Urinary bladder (tissue), 3 donors: ENCODE measurements at regions not wholly inside any gene's neighbourhood (a gene's known extent, or its start where the extent isn't known, plus 50 kb on each side); places are given as distances from the start of the nearest gene placed in this dataset.

Source experiments
- DNase-seq: peaks from one replicate; pipeline ENCODE4 v3.0.0-alpha.2; 2015; ENCODE audit errors: extremely low spot score
- H3K27ac ChIP-seq: one replicate; pipeline ENCODE4 v1.5.1; 2013; ENCODE audit warnings: low read depth, mild to moderate bottlenecking, moderate library complexity
- H3K36me3 ChIP-seq: one replicate; pipeline ENCODE4 v1.6.1; 2013; ENCODE audit warnings: mild to moderate bottlenecking, moderate library complexity; ENCODE audit not compliant: insufficient read depth
- H3K4me1 ChIP-seq: one replicate; pipeline ENCODE4 v1.6.1; 2013; ENCODE audit warnings: mild to moderate bottlenecking, moderate library complexity; ENCODE audit not compliant: insufficient read depth
- H3K4me3 ChIP-seq: one replicate; pipeline ENCODE4 v1.5.1; 2013; ENCODE audit warnings: low read depth, low read length
- WGBS: extraction: QIAGEN DNeasy Blood & Tissue Kit; methylation state at CpG from one replicate; pipeline ENCODE4 v1.1.7; 2013; 5-methylcytosine and 5-hydroxymethylcytosine counted together
- donor health status: healthy with polysubstance abuse.
- donor health status: healthy.

GRCh38 chr5:124253203-124253810 lies 493.1 kb downstream of the ZNF608 start:
- 68% methylated on average over 11 of the region's 11 CpGs for WGBS
- Histone ChIP-seq H3K27ac (no peak overlapping the region), H3K36me3 (no peaks in the 10 kb centered on the region), H3K4me1 (no peaks in the 10 kb centered on the region), H3K4me3 (no peak overlapping the region)
- no peak for DNase-seq

- 84% methylated on average over 1 of the region's 1 CpG for WGBS
- Histone ChIP-seq H3K36me3 (no peaks in the 10 kb centered on the region), H3K4me3 (no peak overlapping the region), H3K4me1 (no peaks in the 10 kb centered on the region), H3K27ac (no peak overlapping the region)
- DNase-seq: no peak
Measured at GRCh38 chr5:124252747-124253146, 493.7 kb downstream of the ZNF608 start.

- H3K36me3 ChIP-seq: no peaks in the 10 kb centered on the region
- 64% methylated on average over 2 of the region's 2 CpGs for WGBS
- no peak overlapping the region for H3K27ac ChIP-seq
- DNase-seq: no peak
- no peak overlapping the region for H3K4me3 ChIP-seq
- no peaks in the 10 kb centered on the region for H3K4me1 ChIP-seq
Measured at GRCh38 chr5:124252191-124252638, 494.2 kb downstream of the ZNF608 start.

GRCh38 chr5:124245276-124245675 lies 501.2 kb downstream of the ZNF608 start:
- Histone ChIP-seq H3K27ac (no peak overlapping the region), H3K4me1 (no peaks in the 10 kb centered on the region), H3K36me3 (no peaks in the 10 kb centered on the region), H3K4me3 (no peak overlapping the region)
- DNase-seq: no peak

GRCh38 chr5:124240732-124241131 lies 505.7 kb downstream of the ZNF608 start:
- Histone ChIP-seq H3K4me3 (no peak overlapping the region), H3K36me3 (no peaks in the 10 kb centered on the region), H3K27ac (no peak overlapping the region), H3K4me1 (no peaks in the 10 kb centered on the region)
- DNase-seq: no peak
- 90% methylated on average over 1 of the region's 1 CpG for WGBS

- Histone ChIP-seq H3K4me3 (no peak overlapping the region), H3K4me1 (no peaks in the 10 kb centered on the region), H3K36me3 (no peaks in the 10 kb centered on the region), H3K27ac (no peak overlapping the region)
- WGBS: 98% methylated on average over 3 of the region's 3 CpGs
- no peak for DNase-seq
Measured at GRCh38 chr5:124239572-124239971, 506.9 kb downstream of the ZNF608 start.

GRCh38 chr5:124238350-124238749 lies 508.1 kb downstream of the ZNF608 start:
- no peaks in the 10 kb centered on the region for H3K36me3 ChIP-seq
- H3K4me1 ChIP-seq: no peaks in the 10 kb centered on the region
- WGBS: 93% methylated on average over 6 of the region's 6 CpGs
- DNase-seq: no peak
- no peak overlapping the region for H3K27ac ChIP-seq
- H3K4me3 ChIP-seq: no peak overlapping the region

GRCh38 chr5:124237206-124237695 lies 509.2 kb downstream of the ZNF608 start:
- no peaks in the 10 kb centered on the region for H3K4me1 ChIP-seq
- DNase-seq: no peak
- H3K36me3 ChIP-seq: no peaks in the 10 kb centered on the region
- no peak overlapping the region for H3K4me3 ChIP-seq
- no peak overlapping the region for H3K27ac ChIP-seq
- 76% methylated on average over 1 of the region's 1 CpG for WGBS

- no peak for DNase-seq
- H3K4me1 ChIP-seq: no peaks in the 10 kb centered on the region
- no peak overlapping the region for H3K4me3 ChIP-seq
- H3K36me3 ChIP-seq: no peaks in the 10 kb centered on the region
- 83% methylated on average over 3 of the region's 3 CpGs for WGBS
- H3K27ac ChIP-seq: no peak overlapping the region
Measured at GRCh38 chr5:124236361-124237205, 509.9 kb downstream of the ZNF608 start.

GRCh38 chr5:124235576-124235975 lies 510.9 kb downstream of the ZNF608 start:
- Histone ChIP-seq H3K36me3 (no peaks in the 10 kb centered on the region), H3K4me3 (no peak overlapping the region)
- WGBS: 92% methylated on average over 6 of the region's 6 CpGs

GRCh38 chr5:124234770-124235562 lies 511.5 kb downstream of the ZNF608 start:
- no peak overlapping the region for H3K27ac ChIP-seq
- no peaks in the 10 kb centered on the region for H3K4me1 ChIP-seq
- no peaks in the 10 kb centered on the region for H3K36me3 ChIP-seq
- DNase-seq: no peak
- H3K4me3 ChIP-seq: no peak overlapping the region
- 86% methylated on average over 1 of the region's 1 CpG for WGBS

More at GRCh38 chr5:124235576-124235975, 510.9 kb downstream of the ZNF608 start:
- Histone ChIP-seq H3K4me1 (no peaks in the 10 kb centered on the region), H3K27ac (no peak overlapping the region)
- DNase-seq: no peak

GRCh38 chr5:124234022-124234769 lies 512.2 kb downstream of the ZNF608 start:
- 84% methylated on average over 5 of the region's 5 CpGs for WGBS
- Histone ChIP-seq H3K4me3 (no peak overlapping the region), H3K36me3 (no peaks in the 10 kb centered on the region), H3K4me1 (no peaks in the 10 kb centered on the region), H3K27ac (no peak overlapping the region)
- DNase-seq: no peak

GRCh38 chr5:124232515-124232914 lies 513.9 kb downstream of the ZNF608 start:
- Histone ChIP-seq H3K36me3 (no peaks in the 10 kb centered on the region), H3K27ac (no peak overlapping the region), H3K4me1 (no peaks in the 10 kb centered on the region), H3K4me3 (no peak overlapping the region)
- no peak for DNase-seq
- 90% methylated on average over 10 of the region's 10 CpGs for WGBS
